ENCODE measurements at regions not wholly inside any gene's neighbourhood (a gene's known extent, or its start where the extent isn't known, plus 50 kb on each side); places are given as distances from the start of the nearest gene placed in this dataset.

- Histone ChIP-seq H3K27me3 (ENCODE audit: insufficient read depth, low read length) (no peaks in the 10 kb centered on the region), H3K36me3 (ENCODE audit: insufficient read depth, low read length) (no peaks in the 10 kb centered on the region), H4K20me1 (ENCODE audit: insufficient read depth, low read length) (no peaks in the 10 kb centered on the region), H3K4me3 (ENCODE audit: insufficient read depth, low read length) (no peak overlapping the region), H3K79me2 (ENCODE audit: insufficient read depth, low read length) (no peaks in the 10 kb centered on the region), H2AFZ (ENCODE audit: low read length) (no peak overlapping the region), H3K27ac (ENCODE audit: low read depth, low read length) (no peak overlapping the region), H3K9me3 (ENCODE audit: low read depth, low read length) (no peaks in the 10 kb centered on the region), H3K4me1 (ENCODE audit: insufficient read depth, low read length) (no peaks in the 10 kb centered on the region), H3K4me2 (ENCODE audit: insufficient read depth, low read length) (no peak overlapping the region)
- no peak for TF ChIP-seq CTCF (IDR thresholded peaks at IDR 0.05; ENCODE audit: extremely low read depth, low read depth, low read length)
- no peak for DNase-seq (ENCODE audit: insufficient read length, low spot score, missing footprints)
Observed at GRCh38 chr6:39995633-39996032, 61.4 kb upstream of the MOCS1 start.

- Histone ChIP-seq H3K27ac (ENCODE audit: low read depth, low read length) (no peak overlapping the region), H4K20me1 (ENCODE audit: insufficient read depth, low read length) (no peaks in the 10 kb centered on the region), H3K9me3 (ENCODE audit: low read depth, low read length) (no peaks in the 10 kb centered on the region), H3K4me1 (ENCODE audit: insufficient read depth, low read length) (no peaks in the 10 kb centered on the region), H3K36me3 (ENCODE audit: insufficient read depth, low read length) (no peaks in the 10 kb centered on the region), H3K4me2 (ENCODE audit: insufficient read depth, low read length) (no peak overlapping the region), H3K79me2 (ENCODE audit: insufficient read depth, low read length) (no peaks in the 10 kb centered on the region), H3K27me3 (ENCODE audit: insufficient read depth, low read length) (no peaks in the 10 kb centered on the region), H3K4me3 (ENCODE audit: insufficient read depth, low read length) (no peak overlapping the region), H2AFZ (ENCODE audit: low read length) (no peak overlapping the region)
- no peak for DNase-seq (ENCODE audit: insufficient read length, low spot score, missing footprints)
- no peak for TF ChIP-seq CTCF (IDR thresholded peaks at IDR 0.05; ENCODE audit: extremely low read depth, low read depth, low read length)
Observed at GRCh38 chr6:39992861-39993622, 58.8 kb upstream of the MOCS1 start.
